Fibroblast of mammary gland (primary cell): ENCODE measurements at regions not wholly inside any gene's neighbourhood (a gene's known extent, or its start where the extent isn't known, plus 50 kb on each side); places are given as distances from the start of the nearest gene placed in this dataset.

ENCODE experiments used
- DNase-seq: peaks from one replicate; pipeline ENCODE4 v3.0.0-alpha.2; 2010; ENCODE audit warnings: low read depth
- H3K4me3 ChIP-seq: 2 replicates; pipeline ENCODE4 v1.5.1; 2011; ENCODE audit warnings: low read depth, mild to moderate bottlenecking, low read length, moderate library complexity; ENCODE audit not compliant: control insufficient read depth
- CTCF ChIP-seq: conservative IDR thresholded peaks from 2 replicates; pipeline ENCODE4 v1.5.1; 2011; ENCODE audit warnings: low read depth, low read length, inconsistent platforms; ENCODE audit not compliant: control insufficient read depth, insufficient read depth

- DNase-seq, result no peak
- no peak overlapping the region for H3K4me3 ChIP-seq
- no peak for TF ChIP-seq CTCF
Observed at GRCh38 chr4:124484008-124484407, 228.5 kb downstream of the ANKRD50 start.

- DNase-seq, result no peak
- no peak for TF ChIP-seq CTCF
- no peak overlapping the region for H3K4me3 ChIP-seq
Observed at GRCh38 chr4:124484940-124485339, 227.6 kb downstream of the ANKRD50 start.

- no peak for DNase-seq
- no peak overlapping the region for H3K4me3 ChIP-seq
- no peak for TF ChIP-seq CTCF
Observed at GRCh38 chr4:124486423-124486822, 226.1 kb downstream of the ANKRD50 start.

GRCh38 chr4:124487651-124488050 is 224.9 kb downstream of the ANKRD50 start:
- no peak overlapping the region for H3K4me3 ChIP-seq
- no peak for DNase-seq
- TF ChIP-seq CTCF, result no peak

- TF ChIP-seq CTCF, result no peak
- no peak overlapping the region for H3K4me3 ChIP-seq
- no peak for DNase-seq
Observed at GRCh38 chr4:124491361-124492145, 221.0 kb downstream of the ANKRD50 start.

GRCh38 chr4:124499261-124499660 is 213.3 kb downstream of the ANKRD50 start:
- DNase-seq, result peak; percentile 18
- TF ChIP-seq CTCF, result no peak
- no peak overlapping the region for H3K4me3 ChIP-seq
